ENCODE measurements at regions not wholly inside any gene's neighbourhood (a gene's known extent, or its start where the extent isn't known, plus 50 kb on each side); places are given as distances from the start of the nearest gene placed in this dataset.

DNA sequence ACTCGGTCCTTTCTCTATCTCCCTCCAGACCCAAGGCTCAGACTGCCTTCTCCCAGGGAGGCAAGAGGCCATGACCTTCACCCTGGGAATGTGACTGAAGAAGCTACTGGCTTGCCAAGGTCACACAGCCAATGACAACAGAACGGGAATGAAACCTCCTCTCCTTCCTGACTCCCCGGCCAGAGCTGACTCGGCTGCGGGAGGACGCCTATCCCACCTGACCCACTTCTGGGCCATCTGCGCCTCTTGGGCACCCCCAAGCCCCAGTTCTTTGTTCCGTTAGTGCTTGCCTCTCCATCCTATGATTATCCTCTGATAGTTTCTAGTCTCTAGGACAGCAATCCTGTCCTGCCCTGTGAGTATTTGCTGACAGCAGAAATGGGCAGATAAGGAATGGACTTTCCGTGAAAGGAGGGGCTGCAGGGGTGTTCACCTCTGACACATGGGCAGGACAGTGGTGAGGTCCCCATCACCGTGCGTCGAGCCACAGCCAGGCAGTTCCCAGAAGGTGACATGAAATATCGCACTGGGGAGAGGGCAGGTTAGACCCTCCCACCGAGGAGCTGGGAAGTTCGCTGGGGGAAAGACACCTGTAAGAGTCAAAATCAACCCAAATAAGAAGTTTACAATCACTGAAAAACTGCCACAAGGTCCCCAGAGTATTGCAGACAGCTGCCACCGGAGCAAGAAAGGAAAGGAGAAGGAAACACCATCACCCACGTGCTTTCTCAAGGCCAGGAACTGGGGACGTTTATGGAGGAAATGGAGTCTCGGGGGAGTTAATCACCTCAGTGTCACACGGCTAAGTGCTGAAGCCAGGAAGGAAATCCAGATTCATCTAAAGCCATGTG lies 63.0 kb downstream of the INSIG1 start:
- H3K9ac ChIP-seq (ENCODE audit: extremely low read depth, insufficient read length, low read length): no peak overlapping the region
- no peaks in the 10 kb centered on the region for H4K20me1 ChIP-seq (ENCODE audit: control insufficient read depth, insufficient read depth, insufficient read length)
- no peak overlapping the region for H2BK120ac ChIP-seq (ENCODE audit: low read depth, low read length, poor library complexity, severe bottlenecking)
- DNase-seq: no peak
- H3K56ac ChIP-seq (ENCODE audit: insufficient read length, low read depth, low read length): no peak overlapping the region
- H3K4me1 ChIP-seq (ENCODE audit: insufficient read depth, low read length): no peaks in the 10 kb centered on the region
- H3K9me3 ChIP-seq (ENCODE audit: control insufficient read depth, low read depth, low read length): no peaks in the 10 kb centered on the region
- no CpG with 5 or more reads among the region's 20 CpGs for WGBS (ENCODE audit: extremely low coverage, insufficient read length, low lambda C conversion rate)
- Mint-ChIP-seq H3K36me3 (ENCODE audit: insufficient read depth in 1 of 3, low read depth in 3 of 3) (no peaks in the 10 kb centered on the region; a peak in 1 of 7 replicates), H3K4me3 (no peak overlapping the region), H3K4me1 (peaks cover 19 to 48% of the 10 kb centered on the region in 2 experiments), H3K9me3 (peaks cover 0 to 3% of the 10 kb centered on the region in 2 experiments; a peak in 1 of 5 replicates), H3K27me3 (ENCODE audit: low read depth) (peaks cover 98% of the 10 kb centered on the region), H3K27ac (no peak overlapping the region)
- no peaks in the 10 kb centered on the region for H3K23me2 ChIP-seq (ENCODE audit: insufficient read length, low read depth, low read length, poor library complexity, severe bottlenecking)
- no peak overlapping the region for H3K14ac ChIP-seq (ENCODE audit: insufficient read depth, low read length)
- no peak overlapping the region for H4K5ac ChIP-seq (ENCODE audit: insufficient read length, low read depth, low read length)
- no peak overlapping the region for H2AK5ac ChIP-seq (ENCODE audit: insufficient read length, low read length)
- no peak overlapping the region for H3K23ac ChIP-seq (ENCODE audit: insufficient read length, low read depth, low read length)
- no peaks in the 10 kb centered on the region for H3K79me2 ChIP-seq (ENCODE audit: insufficient read depth, low read length)
- H4K8ac ChIP-seq (replicated peaks; ENCODE audit: insufficient read length, low read depth, low read length): no peak overlapping the region
- H3K27ac ChIP-seq (ENCODE audit: insufficient read length, low read depth, low read length): no peak overlapping the region
- H3T11ph ChIP-seq (ENCODE audit: low read length): no peak overlapping the region
- H2BK20ac ChIP-seq (ENCODE audit: low read depth, low read length, poor library complexity, severe bottlenecking): no peak overlapping the region
- H2BK15ac ChIP-seq (ENCODE audit: low read depth, low read length): no peak overlapping the region
- H3K4me2 ChIP-seq (ENCODE audit: insufficient read depth, insufficient read length, low read length): no peak overlapping the region
- H2BK12ac ChIP-seq (ENCODE audit: insufficient read length, low read depth, low read length): no peak overlapping the region
- no peak overlapping the region for H3K4ac ChIP-seq (ENCODE audit: low read depth, low read length)
- H4K91ac ChIP-seq (ENCODE audit: insufficient read length, low read depth, low read length): no peak overlapping the region
- peaks cover 5% of the 10 kb centered on the region; the same call in 1 of the 2 replicates for H3K27me3 ChIP-seq (ENCODE audit: insufficient read depth, low read length)
- H2BK5ac ChIP-seq (ENCODE audit: insufficient read length, low read length): no peak overlapping the region
- TF ChIP-seq, protein P1, sequence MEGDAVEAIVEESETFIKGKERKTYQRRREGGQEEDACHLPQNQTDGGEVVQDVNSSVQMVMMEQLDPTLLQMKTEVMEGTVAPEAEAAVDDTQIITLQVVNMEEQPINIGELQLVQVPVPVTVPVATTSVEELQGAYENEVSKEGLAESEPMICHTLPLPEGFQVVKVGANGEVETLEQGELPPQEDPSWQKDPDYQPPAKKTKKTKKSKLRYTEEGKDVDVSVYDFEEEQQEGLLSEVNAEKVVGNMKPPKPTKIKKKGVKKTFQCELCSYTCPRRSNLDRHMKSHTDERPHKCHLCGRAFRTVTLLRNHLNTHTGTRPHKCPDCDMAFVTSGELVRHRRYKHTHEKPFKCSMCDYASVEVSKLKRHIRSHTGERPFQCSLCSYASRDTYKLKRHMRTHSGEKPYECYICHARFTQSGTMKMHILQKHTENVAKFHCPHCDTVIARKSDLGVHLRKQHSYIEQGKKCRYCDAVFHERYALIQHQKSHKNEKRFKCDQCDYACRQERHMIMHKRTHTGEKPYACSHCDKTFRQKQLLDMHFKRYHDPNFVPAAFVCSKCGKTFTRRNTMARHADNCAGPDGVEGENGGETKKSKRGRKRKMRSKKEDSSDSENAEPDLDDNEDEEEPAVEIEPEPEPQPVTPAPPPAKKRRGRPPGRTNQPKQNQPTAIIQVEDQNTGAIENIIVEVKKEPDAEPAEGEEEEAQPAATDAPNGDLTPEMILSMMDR (conservative IDR thresholded peaks at IDR 0.05): no peak
- H3K18ac ChIP-seq (ENCODE audit: insufficient read length, low read depth, low read length): no peak overlapping the region
- H3K79me1 ChIP-seq (ENCODE audit: insufficient read depth, low read depth, low read length, poor library complexity, severe bottlenecking): no peaks in the 10 kb centered on the region
- H2AFZ ChIP-seq (ENCODE audit: low read length): no peak overlapping the region

All from H9 (cell line).